A673 (cell line): ENCODE measurements at regions not wholly inside any gene's neighbourhood (a gene's known extent, or its start where the extent isn't known, plus 50 kb on each side); places are given as distances from the start of the nearest gene placed in this dataset.

ENCODE experiments used
- BruUV-seq: library from RNA; stranded (reverse); fragments of 400-500 nt; replicated peaks from 2 replicates; lab custom pipeline; 2021; lab: Mats Ljungman, UMichigan
- CTCF ChIA-PET: fragments of 300-600 bp; sonication (Branson Sonifier 250); formaldehyde crosslinking; loops from one replicate; lab custom pipeline; 2022; ENCODE audit warnings: antibody characterized with exemption; lab: Charles Lee
- POLR2A ChIA-PET: fragments of 300-600 bp; sonication (Branson Sonifier 250); formaldehyde crosslinking; loops from one replicate; lab custom pipeline; 2022; ENCODE audit warnings: antibody characterized with exemption; ENCODE audit not compliant: low non-redundant PET; lab: Charles Lee
- DNase-seq: peaks from one replicate; pipeline ENCODE4 v3.0.0-alpha.2; 2015; ENCODE audit warnings: low spot score
- H3K27ac ChIP-seq: fragments of 200-600 bp; sonication (generic); 2 replicates; pipeline ENCODE4 v1.5.1; 2016; ENCODE audit warnings: mixed run types, low read depth, mild to moderate bottlenecking, mixed read lengths, antibody characterized with exemption, low read length; ENCODE audit not compliant: poor library complexity, severe bottlenecking
- H3K27me3 ChIP-seq: fragments of 200-600 bp; sonication (generic); replicated peaks from 2 replicates; pipeline ENCODE4 v1.6.1; 2017; ENCODE audit warnings: mixed run types, low read depth, mild to moderate bottlenecking, mixed read lengths, antibody characterized with exemption, low read length; ENCODE audit not compliant: insufficient read depth, poor library complexity
- H3K36me3 ChIP-seq: fragments of 200-600 bp; sonication (generic); 2 replicates; pipeline ENCODE4 v1.6.1; 2016; ENCODE audit warnings: mixed run types, mild to moderate bottlenecking, mixed read lengths, antibody characterized with exemption, low read length; ENCODE audit not compliant: insufficient read depth, poor library complexity, severe bottlenecking
- H3K4me1 ChIP-seq: fragments of 200-600 bp; sonication (generic); 2 replicates; pipeline ENCODE4 v1.6.1; 2017; ENCODE audit warnings: mixed run types, mild to moderate bottlenecking, mixed read lengths, antibody characterized with exemption, low read length; ENCODE audit not compliant: insufficient read depth, poor library complexity, severe bottlenecking
- H3K4me3 ChIP-seq: fragments of 200-600 bp; sonication (generic); 2 replicates; pipeline ENCODE4 v1.5.1; 2016; ENCODE audit warnings: low read depth, mixed run types, mild to moderate bottlenecking, mixed read lengths, low read length; ENCODE audit not compliant: poor library complexity, severe bottlenecking
- H3K9me3 ChIP-seq: fragments of 200-600 bp; sonication (generic); 2 replicates; pipeline ENCODE4 v1.6.1; 2016; ENCODE audit warnings: mixed run types, low read depth, mild to moderate bottlenecking, mixed read lengths, antibody characterized with exemption, low read length; ENCODE audit not compliant: poor library complexity, severe bottlenecking
- CTCF ChIP-seq: fragments of 300-800, 200-600 bp; sonication (generic); conservative IDR thresholded peaks from 2 replicates; pipeline ENCODE4 v1.5.1; 2017; ENCODE audit warnings: low read depth, mild to moderate bottlenecking, antibody characterized with exemption, low read length, moderate library complexity, mixed read lengths
- EZH2 ChIP-seq: fragments of 200-600 bp; sonication (generic); IDR thresholded peaks from 2 replicates; pipeline ENCODE4 v1.6.1; 2017; ENCODE audit warnings: borderline replicate concordance, low read depth, mild to moderate bottlenecking, mixed read lengths, antibody characterized with exemption, low read length; ENCODE audit not compliant: poor library complexity, severe bottlenecking
- intact Hi-C: fragments of 100-400 bp; cut with micrococcal nuclease; formaldehyde crosslinking; loops from one replicate; pipeline ENCODE4 v1.10.0; 2022; ENCODE audit not compliant: unreplicated experiment

- no TSS peak for BruUV-seq
- TF ChIP-seq EZH2 (no peak), CTCF (no peak)
- no peaks in the 10 kb centered on the region for H3K9me3 ChIP-seq
- H3K27me3 ChIP-seq: peaks cover 4% of the 10 kb centered on the region
- POLR2A ChIA-PET: no interaction called here
- DNase-seq: no peak
- intact Hi-C loops: no loop called here
- CTCF ChIA-PET: no interaction called here
- no peaks in the 10 kb centered on the region for H3K4me1 ChIP-seq
- no peak overlapping the region for H3K27ac ChIP-seq
- H3K4me3 ChIP-seq: no peak overlapping the region
- no peaks in the 10 kb centered on the region for H3K36me3 ChIP-seq
Measured at GRCh38 chr11:87477321-87477720, 439.6 kb downstream of the TMEM135 start.

- H3K27ac ChIP-seq: no peak overlapping the region
- no peaks in the 10 kb centered on the region for H3K4me1 ChIP-seq
- BruUV-seq: no TSS peak
- H3K27me3 ChIP-seq: peaks cover 3% of the 10 kb centered on the region
- intact Hi-C loops: loop anchor here (5.0 kb wide), 1 partner anchor 249 kb away; no protein-coding TSS in a partner anchor
- H3K36me3 ChIP-seq: no peaks in the 10 kb centered on the region
- POLR2A ChIA-PET: no interaction called here
- TF ChIP-seq EZH2 (no peak), CTCF (no peak)
- H3K4me3 ChIP-seq: no peak overlapping the region
- H3K9me3 ChIP-seq: no peaks in the 10 kb centered on the region
- peak; percentile 26 for DNase-seq
- CTCF ChIA-PET: no interaction called here
Measured at GRCh38 chr11:87473174-87473573, 435.4 kb downstream of the TMEM135 start.

GRCh38 chr11:87466223-87466622, 428.5 kb downstream of the TMEM135 start:
- no peaks in the 10 kb centered on the region for H3K9me3 ChIP-seq
- DNase-seq: no peak
- no peak overlapping the region for H3K27ac ChIP-seq
- no peak overlapping the region for H3K4me3 ChIP-seq
- no TSS peak for BruUV-seq
- intact Hi-C loops: loop anchor here (5.0 kb wide), 1 partner anchor 416 kb away; no protein-coding TSS in a partner anchor
- peaks cover 14% of the 10 kb centered on the region for H3K27me3 ChIP-seq
- CTCF ChIA-PET: no interaction called here
- TF ChIP-seq CTCF (no peak), EZH2 (no peak)
- no peaks in the 10 kb centered on the region for H3K36me3 ChIP-seq
- H3K4me1 ChIP-seq: no peaks in the 10 kb centered on the region
- POLR2A ChIA-PET: no interaction called here
